GM19035 (cell line): ENCODE measurements at regions not wholly inside any gene's neighbourhood (a gene's known extent, or its start where the extent isn't known, plus 50 kb on each side); places are given as distances from the start of the nearest gene placed in this dataset.

Experiments
- ATAC-seq: cut with Tn5 transposase; IDR thresholded peaks from one replicate; pipeline ENCODE4 v1.9.1; 2021; ENCODE audit not compliant: unreplicated experiment

DNA sequence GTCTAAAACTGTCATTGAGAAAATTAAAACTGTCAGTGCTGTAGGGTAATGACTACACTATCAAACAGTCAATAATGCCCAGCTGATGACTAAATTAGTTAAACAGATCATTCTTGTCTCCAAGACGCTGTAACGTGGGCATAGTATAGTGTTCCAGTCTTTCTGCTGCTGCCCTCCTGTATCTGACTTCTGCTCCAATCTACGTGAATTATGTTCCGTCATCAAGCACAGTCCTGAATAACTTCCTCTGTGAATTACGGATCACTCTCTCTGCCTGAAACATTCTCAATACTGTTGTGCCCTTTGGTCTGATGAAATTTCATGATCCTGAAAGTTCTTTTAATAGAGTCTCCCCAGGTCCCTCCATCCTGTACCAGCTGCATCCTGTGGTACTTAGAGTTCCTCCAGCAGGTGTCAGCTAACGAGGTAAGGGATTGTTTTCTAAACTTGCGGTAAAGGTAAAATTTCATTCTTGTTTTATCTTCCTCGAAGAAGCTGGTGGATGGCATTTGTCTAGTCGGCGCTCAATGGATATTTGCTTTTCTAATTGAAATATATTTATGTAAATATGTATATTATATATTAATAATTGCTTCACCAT is 393.5 kb upstream of the ADARB2 start:
- ATAC-seq: no peak

DNA sequence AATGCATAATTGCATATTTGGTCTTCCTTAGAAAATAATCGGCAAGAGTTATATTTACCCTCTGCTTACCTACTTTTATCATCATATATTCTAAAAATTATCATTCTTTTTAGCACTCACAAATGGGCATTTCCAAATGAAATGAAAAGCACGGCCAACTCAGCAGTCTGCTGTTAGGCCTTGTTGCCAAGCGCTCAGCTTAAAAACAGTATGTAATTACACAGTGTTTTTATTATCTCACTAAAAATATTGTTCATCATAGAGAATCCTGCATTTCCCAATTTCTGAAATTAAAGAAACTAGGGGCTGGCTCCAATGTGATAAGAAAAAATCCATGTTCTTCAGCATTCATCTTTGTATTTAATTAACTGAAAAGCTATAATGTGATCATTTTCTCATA is 391.7 kb upstream of the ADARB2 start:
- no peak for ATAC-seq

GRCh38 chr10:2124135-2124534 is 386.8 kb upstream of the ADARB2 start:
- no peak for ATAC-seq

GRCh38 chr10:2122431-2123124 is 385.3 kb upstream of the ADARB2 start:
- no peak for ATAC-seq

GRCh38 chr10:2121929-2122328 is 384.6 kb upstream of the ADARB2 start:
- no peak for ATAC-seq

DNA sequence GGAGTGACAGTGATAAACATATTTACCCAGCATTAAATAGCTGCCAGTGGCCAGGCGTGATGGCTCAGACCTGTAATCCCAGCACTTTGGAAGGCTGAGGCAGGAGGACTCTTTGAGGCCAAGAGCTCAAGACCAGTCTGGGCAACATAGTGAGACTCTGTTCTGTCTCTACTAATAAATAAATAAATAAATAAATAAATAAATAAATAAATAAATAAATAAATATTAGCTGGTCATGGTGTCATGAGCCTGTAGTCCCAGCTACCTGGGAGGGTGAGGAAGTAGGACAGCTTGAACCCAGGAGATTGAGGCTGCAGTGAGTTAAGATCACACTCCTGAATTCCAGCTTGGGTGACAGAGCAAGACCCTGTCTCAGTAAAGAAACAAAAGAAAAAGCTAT is 384.0 kb upstream of the ADARB2 start:
- ATAC-seq: no peak

DNA sequence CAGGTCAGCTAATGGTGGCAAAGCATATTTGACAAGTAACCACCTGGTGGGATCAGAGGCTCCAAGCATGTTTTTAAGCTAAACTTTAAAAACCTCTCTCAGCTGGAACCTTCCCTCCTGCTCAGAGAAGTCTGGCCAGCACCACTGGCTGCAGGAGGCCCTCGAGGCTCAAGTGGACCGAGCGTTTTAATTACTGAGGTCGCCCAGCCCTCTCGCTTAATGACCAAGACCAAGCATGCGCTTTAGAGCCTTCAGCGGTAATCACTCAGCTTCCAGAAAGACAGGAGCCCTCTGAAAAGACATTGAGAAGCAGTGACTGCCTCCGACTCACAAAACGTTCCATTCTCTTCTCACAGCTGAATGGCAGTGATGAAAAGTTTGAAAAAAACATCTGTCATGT is 383.4 kb upstream of the ADARB2 start:
- ATAC-seq: no peak

GRCh38 chr10:2119316-2119715 is 382.0 kb upstream of the ADARB2 start:
- ATAC-seq: no peak

DNA sequence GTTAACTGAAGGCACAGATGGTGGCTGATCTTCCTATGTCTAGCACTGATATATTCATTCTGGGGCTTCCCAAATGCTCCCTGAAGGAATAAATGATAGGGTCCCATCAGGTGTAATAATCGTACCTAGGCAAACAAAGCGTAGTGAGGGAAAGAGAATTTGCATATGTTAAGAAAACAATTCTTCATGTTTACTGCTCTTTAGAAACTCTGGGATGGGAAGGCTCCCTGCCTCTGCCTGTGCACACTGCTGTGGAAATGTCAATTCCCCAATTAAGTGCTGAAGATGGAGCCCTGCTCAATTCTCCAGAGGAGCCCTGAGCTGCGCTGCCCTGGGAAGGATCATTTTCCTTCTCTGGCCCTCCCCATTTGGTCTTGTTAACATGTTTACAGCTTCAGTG is 380.9 kb upstream of the ADARB2 start:
- ATAC-seq: no peak

- no peak for ATAC-seq
These were observed 380.3 kb upstream of the ADARB2 start for GRCh38 chr10:2117641-2118040.

- no peak for ATAC-seq
These were observed 374.6 kb upstream of the ADARB2 start for GRCh38 chr10:2111965-2112364.

GRCh38 chr10:2108496-2108895 is 371.2 kb upstream of the ADARB2 start:
- no peak for ATAC-seq

DNA sequence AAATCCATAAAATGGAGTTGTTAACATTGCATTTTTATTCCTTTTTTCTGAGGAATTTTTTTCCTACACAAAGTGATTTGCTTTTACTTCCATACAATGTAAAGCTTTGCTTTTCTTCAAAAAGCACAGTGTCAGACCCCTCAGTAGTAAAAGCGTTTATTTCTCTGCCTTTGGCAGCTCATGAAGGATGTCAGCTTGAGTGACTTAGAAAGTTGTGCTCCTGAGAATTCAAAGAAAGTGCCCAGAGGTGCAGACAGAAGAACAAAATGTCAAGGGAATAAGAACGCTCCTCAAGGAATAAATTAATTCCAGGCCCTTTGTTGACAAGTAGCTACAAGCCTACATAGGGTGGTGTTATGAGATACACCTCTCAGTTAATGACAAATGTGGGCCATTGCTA is 369.3 kb upstream of the ADARB2 start:
- no peak for ATAC-seq

DNA sequence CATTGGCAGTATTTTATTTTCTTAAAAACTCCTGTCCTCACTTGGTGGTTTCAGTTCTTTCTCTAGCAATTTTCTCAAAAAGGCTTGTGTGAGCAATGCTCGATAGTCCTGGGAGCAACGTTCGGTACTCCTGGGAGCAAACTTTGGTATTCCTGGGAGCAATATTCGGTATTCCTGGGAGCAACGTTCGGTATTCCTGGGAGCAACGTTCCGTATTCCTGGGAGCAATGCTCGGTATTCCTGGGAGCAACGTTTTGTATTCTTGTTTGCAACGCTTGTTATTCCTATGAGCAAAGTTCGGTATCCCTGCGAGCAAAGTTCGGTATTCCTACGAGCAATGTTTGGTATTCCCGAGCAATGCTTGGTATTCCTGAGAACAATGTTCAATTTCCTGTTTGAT is 362.0 kb upstream of the ADARB2 start:
- ATAC-seq: no peak

GRCh38 chr10:2097937-2098336 is 360.6 kb upstream of the ADARB2 start:
- ATAC-seq: no peak

DNA sequence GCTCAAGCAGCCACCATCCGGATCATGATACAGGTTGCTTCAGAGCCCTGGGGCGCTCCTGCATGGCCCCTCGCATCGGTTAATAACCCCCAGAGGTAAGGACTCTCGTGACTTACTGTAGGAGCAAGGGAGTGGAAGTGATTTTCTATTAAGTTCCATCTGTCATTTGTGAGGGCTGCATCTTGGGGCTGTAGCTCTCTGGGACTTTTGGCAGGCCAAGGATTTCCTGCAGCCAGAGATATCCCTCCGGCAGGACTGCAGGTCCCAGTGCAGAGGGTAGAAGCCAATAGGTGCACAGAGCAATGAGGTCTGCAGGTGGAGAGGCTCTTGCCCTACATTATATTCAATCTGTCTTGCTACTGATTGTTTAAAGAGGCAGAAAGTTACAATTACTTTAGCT is 356.8 kb upstream of the ADARB2 start:
- ATAC-seq: no peak

DNA sequence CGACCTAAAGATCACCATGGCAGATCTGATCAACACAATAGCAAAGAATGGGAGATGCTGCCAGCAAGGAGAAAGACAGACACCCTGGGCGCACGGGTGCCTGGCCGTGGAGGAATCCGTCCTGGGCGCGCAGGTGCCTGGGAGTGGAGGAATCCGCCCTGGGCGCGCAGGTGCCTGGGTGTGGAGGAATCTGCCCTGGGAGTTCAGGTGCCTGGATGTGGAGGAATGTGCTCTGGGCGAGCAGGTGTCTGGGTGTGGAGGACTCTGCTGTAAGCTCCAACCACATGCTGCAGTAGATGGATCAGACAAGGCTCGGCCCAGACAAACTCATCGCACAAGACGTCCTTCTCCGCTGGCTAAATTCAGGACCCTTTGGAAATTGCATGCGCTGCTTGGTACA is 346.3 kb upstream of the ADARB2 start:
- ATAC-seq: no peak

GRCh38 chr10:2081501-2081900 is 344.2 kb upstream of the ADARB2 start:
- no peak for ATAC-seq

DNA sequence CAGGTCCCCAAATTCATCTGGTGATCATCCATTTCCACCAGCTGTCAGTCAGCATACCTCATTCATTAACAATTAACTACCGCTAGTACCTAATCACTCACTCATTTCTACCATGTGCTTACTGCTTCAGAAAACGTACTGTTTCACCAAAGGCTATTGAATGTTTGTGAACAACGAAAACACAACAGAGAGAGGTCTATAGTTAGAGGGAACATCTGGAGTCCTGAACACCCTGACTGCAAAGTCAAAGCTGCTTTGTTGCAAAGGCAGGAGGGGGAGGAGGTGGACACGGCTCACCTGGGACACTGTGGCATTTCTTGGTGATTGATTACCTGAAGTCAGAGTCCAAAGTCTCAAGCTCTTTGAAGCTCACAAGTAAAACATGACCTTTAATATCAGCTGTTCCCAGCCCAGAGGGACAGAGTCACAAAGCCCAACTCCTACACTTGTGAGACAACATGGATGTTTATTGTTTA is 342.3 kb upstream of the ADARB2 start:
- no peak for ATAC-seq

DNA sequence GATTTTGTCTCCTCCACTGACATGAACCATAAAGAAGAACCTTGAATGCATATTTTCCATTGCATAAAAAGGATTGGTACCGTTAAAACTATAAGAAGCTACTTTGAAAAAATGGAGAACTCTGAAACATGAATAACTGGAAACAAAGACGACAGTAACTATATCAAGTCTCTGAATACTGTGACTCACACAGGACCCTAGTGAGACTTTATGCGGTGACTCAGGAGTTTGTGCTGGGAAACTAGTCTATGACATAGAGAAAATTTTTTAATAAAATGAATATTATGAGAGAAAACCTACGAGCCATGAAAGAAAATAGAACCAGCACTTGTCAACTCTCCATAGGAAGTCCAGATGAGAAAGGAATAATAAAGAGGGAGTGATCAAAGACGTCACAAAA is 339.9 kb upstream of the ADARB2 start:
- ATAC-seq: no peak

- no peak for ATAC-seq
These were observed 339.2 kb upstream of the ADARB2 start for GRCh38 chr10:2076528-2076927.

DNA sequence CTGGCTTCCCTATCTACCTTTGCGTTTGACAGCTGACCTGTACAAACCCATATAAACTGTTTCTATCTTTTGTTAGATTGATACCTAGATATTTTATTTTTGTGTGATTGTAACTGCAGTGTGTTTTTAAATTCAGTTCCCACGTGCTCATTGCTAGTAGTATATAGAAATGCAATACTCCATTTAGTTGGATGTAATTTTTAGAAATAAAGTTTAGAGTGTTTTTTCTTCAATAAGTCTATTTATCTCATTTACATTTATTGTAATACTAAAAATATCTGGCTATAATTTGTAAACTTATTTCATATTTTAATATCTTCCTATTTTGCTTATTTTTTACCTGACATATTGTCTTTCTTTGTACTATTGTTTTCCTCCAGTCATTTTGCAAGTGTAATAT is 329.7 kb upstream of the ADARB2 start:
- ATAC-seq: no peak

DNA sequence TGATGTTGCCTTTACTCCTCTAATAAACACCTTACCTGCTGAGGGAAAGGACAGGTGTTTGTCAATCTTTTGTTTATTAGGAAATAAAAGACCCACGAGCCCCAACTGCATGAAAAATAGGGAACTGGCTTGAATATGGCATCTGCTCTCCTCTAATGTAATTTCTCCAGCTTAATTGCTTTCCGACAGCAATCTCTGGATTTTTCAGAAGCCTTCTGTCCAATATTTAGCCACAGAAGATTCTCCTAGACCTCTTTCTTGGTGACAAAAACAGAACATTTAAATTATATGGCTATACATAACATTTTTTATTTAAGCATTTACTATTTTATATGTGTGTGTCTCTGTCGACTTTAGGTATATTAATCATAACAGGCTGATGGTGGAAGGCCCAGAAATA is 317.4 kb upstream of the ADARB2 start:
- ATAC-seq: no peak
